KMS-11 (cell line): ENCODE measurements at regions not wholly inside any gene's neighbourhood (a gene's known extent, or its start where the extent isn't known, plus 50 kb on each side); places are given as distances from the start of the nearest gene placed in this dataset.

Experiments used
- H2AFZ ChIP-seq: fragments of 200-600 bp; sonication (generic); 2 replicates; pipeline ENCODE4 v1.6.1; 2016; ENCODE audit warnings: antibody characterized with exemption, mixed run types, low read depth
- H3K27ac ChIP-seq: fragments of 200-600 bp; sonication (generic); 2 replicates; pipeline ENCODE4 v1.6.1; 2016; ENCODE audit warnings: mild to moderate bottlenecking, mixed run types
- H3K27me3 ChIP-seq: fragments of 200-600 bp; sonication (generic); 2 replicates; pipeline ENCODE4 v1.6.1; 2017; ENCODE audit warnings: mild to moderate bottlenecking, low read depth, mixed run types, moderate library complexity; ENCODE audit not compliant: insufficient read depth
- H3K36me3 ChIP-seq: fragments of 200-600 bp; sonication (generic); 2 replicates; pipeline ENCODE4 v1.6.1; 2017; ENCODE audit warnings: mild to moderate bottlenecking, mixed run types; ENCODE audit not compliant: insufficient read depth
- H3K4me1 ChIP-seq: fragments of 200-600 bp; sonication (generic); 2 replicates; pipeline ENCODE4 v1.6.1; 2016; ENCODE audit warnings: mild to moderate bottlenecking, low read depth, mixed run types; ENCODE audit not compliant: poor library complexity, severe bottlenecking
- H3K4me2 ChIP-seq: fragments of 200-600 bp; sonication (generic); 2 replicates; pipeline ENCODE4 v1.7.0; 2016; ENCODE audit warnings: mild to moderate bottlenecking, mixed run types
- H3K4me3 ChIP-seq: fragments of 200-600 bp; sonication (generic); IDR thresholded peaks from 2 replicates; pipeline ENCODE4 v1.6.1; 2017; ENCODE audit warnings: low read depth, low read length, mixed read lengths; ENCODE audit not compliant: insufficient read depth
- H3K79me2 ChIP-seq: fragments of 200-600 bp; sonication (generic); 2 replicates; pipeline ENCODE4 v1.6.1; 2016; ENCODE audit warnings: low read depth, mixed run types; ENCODE audit not compliant: insufficient read depth
- H3K9ac ChIP-seq: fragments of 200-600 bp; sonication (generic); 2 replicates; pipeline ENCODE4 v1.6.1; 2016; ENCODE audit warnings: mild to moderate bottlenecking, mixed run types
- H4K20me1 ChIP-seq: fragments of 200-600 bp; sonication (generic); 2 replicates; pipeline ENCODE4 v1.6.1; 2016; ENCODE audit warnings: mild to moderate bottlenecking, mixed run types; ENCODE audit not compliant: insufficient read depth
- TF ChIP-seq, protein P1 (sequence below): fragments of 200-600 bp; sonication (generic); conservative IDR thresholded peaks from 2 replicates; pipeline ENCODE4 v1.6.1; 2017; ENCODE audit warnings: low read depth, mild to moderate bottlenecking, antibody characterized with exemption, low read length, moderate library complexity, mixed read lengths

DNA sequence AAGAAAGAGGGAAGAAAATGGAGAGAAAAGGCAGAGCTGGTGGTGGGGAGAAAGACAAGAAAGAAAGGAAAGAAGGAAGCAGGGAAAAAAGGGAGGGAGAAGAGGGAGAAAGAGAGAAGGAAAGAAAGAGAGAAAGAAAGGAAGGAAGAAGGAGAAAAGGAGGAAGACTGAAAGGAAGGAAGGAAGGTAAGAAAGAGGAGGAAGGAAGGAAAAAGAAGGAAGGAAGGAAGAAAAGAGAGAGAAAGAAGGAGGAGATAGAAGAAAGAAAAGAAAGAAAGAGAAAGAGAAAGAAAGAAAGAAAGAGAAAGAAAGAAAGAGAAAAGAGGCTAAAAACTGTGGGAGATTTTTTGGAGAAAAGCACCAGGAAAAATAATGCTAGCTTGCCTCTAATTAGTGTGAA is 561.4 kb upstream of the GOT2 start:
- Histone ChIP-seq H3K27ac (no peak overlapping the region), H4K20me1 (no peaks in the 10 kb centered on the region), H3K4me2 (no peak overlapping the region), H2AFZ (no peak overlapping the region), H3K36me3 (no peaks in the 10 kb centered on the region), H3K4me3 (no peak overlapping the region), H3K9ac (no peak overlapping the region), H3K4me1 (no peaks in the 10 kb centered on the region), H3K27me3 (no peaks in the 10 kb centered on the region), H3K79me2 (no peaks in the 10 kb centered on the region)
- TF ChIP-seq, protein P1, sequence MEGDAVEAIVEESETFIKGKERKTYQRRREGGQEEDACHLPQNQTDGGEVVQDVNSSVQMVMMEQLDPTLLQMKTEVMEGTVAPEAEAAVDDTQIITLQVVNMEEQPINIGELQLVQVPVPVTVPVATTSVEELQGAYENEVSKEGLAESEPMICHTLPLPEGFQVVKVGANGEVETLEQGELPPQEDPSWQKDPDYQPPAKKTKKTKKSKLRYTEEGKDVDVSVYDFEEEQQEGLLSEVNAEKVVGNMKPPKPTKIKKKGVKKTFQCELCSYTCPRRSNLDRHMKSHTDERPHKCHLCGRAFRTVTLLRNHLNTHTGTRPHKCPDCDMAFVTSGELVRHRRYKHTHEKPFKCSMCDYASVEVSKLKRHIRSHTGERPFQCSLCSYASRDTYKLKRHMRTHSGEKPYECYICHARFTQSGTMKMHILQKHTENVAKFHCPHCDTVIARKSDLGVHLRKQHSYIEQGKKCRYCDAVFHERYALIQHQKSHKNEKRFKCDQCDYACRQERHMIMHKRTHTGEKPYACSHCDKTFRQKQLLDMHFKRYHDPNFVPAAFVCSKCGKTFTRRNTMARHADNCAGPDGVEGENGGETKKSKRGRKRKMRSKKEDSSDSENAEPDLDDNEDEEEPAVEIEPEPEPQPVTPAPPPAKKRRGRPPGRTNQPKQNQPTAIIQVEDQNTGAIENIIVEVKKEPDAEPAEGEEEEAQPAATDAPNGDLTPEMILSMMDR, result no peak

DNA sequence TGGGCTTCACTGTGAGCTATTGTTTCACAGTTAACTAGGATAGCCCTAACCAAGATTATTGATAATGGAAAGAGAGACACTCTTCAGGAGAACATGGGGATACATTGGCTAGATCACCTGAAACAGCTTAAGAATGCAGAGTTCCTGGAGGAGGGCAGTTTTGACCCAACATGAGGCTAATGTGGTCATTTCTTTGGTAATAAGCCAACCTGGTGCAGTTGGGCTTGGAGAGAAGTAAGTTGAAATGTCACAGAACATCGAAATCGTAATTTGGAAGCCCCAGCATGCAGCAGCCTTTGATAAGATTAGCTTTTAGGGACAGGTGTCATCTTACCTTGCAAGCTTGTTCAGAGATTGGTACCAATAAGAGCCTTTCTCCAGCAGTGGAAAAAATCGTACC is 556.6 kb upstream of the GOT2 start:
- H3K9ac ChIP-seq, result no peak overlapping the region
- H3K27ac ChIP-seq, result no peak overlapping the region
- H2AFZ ChIP-seq, result no peak overlapping the region
- no peaks in the 10 kb centered on the region for H4K20me1 ChIP-seq
- H3K27me3 ChIP-seq, result no peaks in the 10 kb centered on the region
- TF ChIP-seq, protein P1, result no peak
- H3K36me3 ChIP-seq, result no peaks in the 10 kb centered on the region
- no peaks in the 10 kb centered on the region for H3K79me2 ChIP-seq
- no peaks in the 10 kb centered on the region for H3K4me1 ChIP-seq
- no peak overlapping the region for H3K4me2 ChIP-seq
- H3K4me3 ChIP-seq, result no peak overlapping the region

DNA sequence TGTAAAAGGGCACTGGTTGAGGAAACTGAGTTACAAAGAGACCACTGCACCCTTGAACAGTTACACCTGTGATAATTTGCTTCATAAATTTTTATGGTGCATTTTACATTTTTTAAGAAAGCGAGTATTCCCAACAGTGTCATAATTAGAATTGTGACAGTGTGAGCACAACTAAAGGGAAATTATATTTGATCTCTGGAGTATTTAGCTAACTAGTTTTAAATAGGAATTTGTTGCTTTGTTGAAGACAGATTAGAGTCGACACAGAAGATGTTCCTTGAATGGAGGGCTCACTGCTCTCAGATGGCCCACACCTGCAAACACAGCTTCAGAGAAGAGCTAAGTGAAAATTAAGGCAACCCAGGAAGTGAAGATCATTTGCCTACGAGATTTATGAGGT is 555.0 kb upstream of the GOT2 start:
- no peaks in the 10 kb centered on the region for H3K36me3 ChIP-seq
- no peak overlapping the region for H3K4me2 ChIP-seq
- H4K20me1 ChIP-seq, result no peaks in the 10 kb centered on the region
- no peak overlapping the region for H3K4me3 ChIP-seq
- H3K27ac ChIP-seq, result no peak overlapping the region
- no peaks in the 10 kb centered on the region for H3K79me2 ChIP-seq
- H3K4me1 ChIP-seq, result no peaks in the 10 kb centered on the region
- TF ChIP-seq, protein P1, result no peak
- H3K27me3 ChIP-seq, result no peaks in the 10 kb centered on the region
- H3K9ac ChIP-seq, result no peak overlapping the region
- H2AFZ ChIP-seq, result no peak overlapping the region

DNA sequence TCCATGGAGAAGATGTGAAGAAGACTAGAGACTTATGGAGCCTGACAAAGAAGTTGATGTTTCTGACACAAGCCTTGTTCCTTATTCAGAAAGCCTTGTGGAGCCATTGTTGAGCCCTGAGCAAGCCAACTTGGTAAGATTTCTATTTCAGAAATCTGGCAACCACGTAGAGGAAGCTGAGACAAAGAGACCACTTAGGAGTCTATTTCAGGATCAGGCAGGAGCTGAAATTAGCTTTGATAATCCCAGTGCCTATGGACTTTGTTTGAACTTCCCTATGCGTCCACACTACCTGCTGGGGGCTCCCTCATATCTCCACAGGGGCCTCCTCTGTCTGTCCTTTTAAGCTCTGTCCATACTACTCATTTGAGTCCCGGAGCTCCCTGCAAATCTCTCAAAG is 540.0 kb upstream of the GOT2 start:
- no peaks in the 10 kb centered on the region for H3K79me2 ChIP-seq
- H4K20me1 ChIP-seq, result no peaks in the 10 kb centered on the region
- no peak overlapping the region for H3K4me2 ChIP-seq
- H3K9ac ChIP-seq, result no peak overlapping the region
- no peaks in the 10 kb centered on the region for H3K27me3 ChIP-seq
- H3K36me3 ChIP-seq, result no peaks in the 10 kb centered on the region; the same call in 1 of the 2 replicates
- H2AFZ ChIP-seq, result no peak overlapping the region
- H3K4me3 ChIP-seq, result no peak overlapping the region
- no peak overlapping the region for H3K27ac ChIP-seq
- TF ChIP-seq, protein P1, result no peak
- no peaks in the 10 kb centered on the region for H3K4me1 ChIP-seq
